Breast epithelium (tissue), 4 donors: ENCODE measurements at regions not wholly inside any gene's neighbourhood (a gene's known extent, or its start where the extent isn't known, plus 50 kb on each side); places are given as distances from the start of the nearest gene placed in this dataset.

ENCODE experiments used
- DNase-seq, 2 donors: peaks; one replicate each; pipeline ENCODE4 v3.0.0-alpha.2; 2019; ENCODE audit warnings: low spot score in 2 of 2
- H3K27ac ChIP-seq, 2 donors: fragments of 200-600 bp; sonication (generic) in 1 of 2; one replicate each; pipeline ENCODE4 v1.5.1; 2016 to 2019; ENCODE audit warnings: mild to moderate bottlenecking in 1 of 2
- H3K27me3 ChIP-seq, 2 donors: fragments of 200-600 bp; sonication (generic) in 1 of 2; one replicate each; pipeline versions ENCODE4 v1.5.1 to v1.6.0; 2017 to 2019; ENCODE audit warnings: control low read depth in 1 of 2, mild to moderate bottlenecking in 1 of 2
- H3K36me3 ChIP-seq: fragments of 200-600 bp; one replicate; pipeline ENCODE4 v1.5.1; 2019
- H3K4me1 ChIP-seq, 2 donors: fragments of 200-600 bp; sonication (generic); one replicate each; pipeline ENCODE4 v1.5.1; 2016 to 2019; ENCODE audit warnings: control low read depth in 1 of 2
- H3K4me3 ChIP-seq, 3 donors: fragments of 200-600 bp; sonication (generic); 1 replicate in 2 of 3; 2 replicates in 1 of 3; pipeline ENCODE4 v1.5.1; 2016 to 2019; ENCODE audit warnings: mild to moderate bottlenecking in 3 of 3, moderate library complexity in 2 of 3
- H3K9me3 ChIP-seq, 2 donors: fragments of 200-600 bp; sonication (generic) in 1 of 2; one replicate each; pipeline ENCODE4 v1.5.1; 2016 to 2019; ENCODE audit warnings: control low read depth in 1 of 2
- POLR2A ChIP-seq: fragments of 450-650 bp; IDR thresholded peaks from one replicate; pipeline ENCODE4 v1.6.1; 2016; ENCODE audit warnings: antibody characterized with exemption, mild to moderate bottlenecking, moderate library complexity
- POLR2AphosphoS5 ChIP-seq, 3 donors: sonication (generic); formaldehyde crosslinking; IDR thresholded peaks; one replicate each; pipeline ENCODE4 v1.6.1; 2017; ENCODE audit warnings: antibody characterized with exemption in 3 of 3
- intact Hi-C: fragments of 100-400 bp; cut with DNase I; formaldehyde crosslinking; loops from one replicate; pipeline ENCODE4 v1.15.1; 2023; ENCODE audit warnings: low total_unique reads
- TF ChIP-seq, protein P1 (sequence below), 3 donors: fragments of 450-650 bp; IDR thresholded peaks; one replicate each; pipeline ENCODE4 v1.5.1; 2016 to 2017; ENCODE audit warnings: antibody characterized with exemption in 3 of 3, mild to moderate bottlenecking in 3 of 3, moderate library complexity in 3 of 3

DNA sequence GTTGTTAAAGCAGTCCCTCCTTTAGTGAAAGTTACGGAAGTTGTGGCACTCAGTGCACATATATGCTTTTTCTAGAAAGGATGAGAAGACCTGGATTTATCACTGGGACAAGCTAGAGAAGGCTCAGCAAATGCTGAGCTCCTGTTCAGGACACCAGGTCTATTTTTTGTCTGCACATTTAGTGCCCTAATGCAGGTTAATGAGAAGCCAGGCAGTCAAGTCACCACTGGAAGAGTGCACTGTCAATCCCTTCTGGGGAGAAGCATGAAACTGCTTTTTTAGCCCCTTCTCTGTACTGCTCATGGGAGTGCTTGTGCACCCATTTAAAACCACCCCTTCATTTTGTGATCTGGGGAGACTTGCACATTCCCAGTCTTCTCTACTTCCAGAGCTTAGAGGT is 624.1 kb upstream of the USP24 start:
- no peak overlapping the region for H3K4me3 ChIP-seq
- intact Hi-C loops, result no loop called here
- no peak overlapping the region for H3K27ac ChIP-seq
- H3K4me1 ChIP-seq, result no peaks in the 10 kb centered on the region
- H3K9me3 ChIP-seq, result no peaks in the 10 kb centered on the region
- H3K27me3 ChIP-seq, result no peaks in the 10 kb centered on the region
- DNase-seq, result no peak
- TF ChIP-seq POLR2A (no peak), POLR2AphosphoS5 (IDR thresholded peaks at IDR 0.05) (no peak)
- TF ChIP-seq, protein P1, sequence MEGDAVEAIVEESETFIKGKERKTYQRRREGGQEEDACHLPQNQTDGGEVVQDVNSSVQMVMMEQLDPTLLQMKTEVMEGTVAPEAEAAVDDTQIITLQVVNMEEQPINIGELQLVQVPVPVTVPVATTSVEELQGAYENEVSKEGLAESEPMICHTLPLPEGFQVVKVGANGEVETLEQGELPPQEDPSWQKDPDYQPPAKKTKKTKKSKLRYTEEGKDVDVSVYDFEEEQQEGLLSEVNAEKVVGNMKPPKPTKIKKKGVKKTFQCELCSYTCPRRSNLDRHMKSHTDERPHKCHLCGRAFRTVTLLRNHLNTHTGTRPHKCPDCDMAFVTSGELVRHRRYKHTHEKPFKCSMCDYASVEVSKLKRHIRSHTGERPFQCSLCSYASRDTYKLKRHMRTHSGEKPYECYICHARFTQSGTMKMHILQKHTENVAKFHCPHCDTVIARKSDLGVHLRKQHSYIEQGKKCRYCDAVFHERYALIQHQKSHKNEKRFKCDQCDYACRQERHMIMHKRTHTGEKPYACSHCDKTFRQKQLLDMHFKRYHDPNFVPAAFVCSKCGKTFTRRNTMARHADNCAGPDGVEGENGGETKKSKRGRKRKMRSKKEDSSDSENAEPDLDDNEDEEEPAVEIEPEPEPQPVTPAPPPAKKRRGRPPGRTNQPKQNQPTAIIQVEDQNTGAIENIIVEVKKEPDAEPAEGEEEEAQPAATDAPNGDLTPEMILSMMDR (IDR thresholded peaks at IDR 0.05), result no peak
- no peaks in the 10 kb centered on the region for H3K36me3 ChIP-seq

DNA sequence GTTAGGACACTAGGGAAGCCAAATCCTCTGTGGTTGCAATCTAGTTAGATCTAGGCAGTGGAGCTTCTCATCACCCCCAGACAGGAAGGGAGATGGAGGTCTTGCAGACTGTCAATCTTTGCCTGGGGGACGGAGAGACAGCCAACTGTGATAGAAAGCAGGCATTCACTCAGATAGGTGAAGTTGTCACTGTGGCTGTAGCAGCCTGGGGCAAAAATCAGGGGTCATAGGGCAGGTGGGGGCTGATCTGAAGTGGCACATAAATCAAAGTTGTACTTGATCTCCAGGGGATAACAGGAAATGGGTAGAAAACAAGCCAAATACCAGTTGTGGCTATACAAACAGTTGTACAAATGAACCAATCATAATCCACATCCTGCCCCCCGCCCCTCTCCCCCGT is 620.9 kb upstream of the USP24 start:
- H3K9me3 ChIP-seq, result no peaks in the 10 kb centered on the region
- H3K4me3 ChIP-seq, result no peak overlapping the region
- TF ChIP-seq POLR2A, result no peak
- TF ChIP-seq, protein P1 (IDR thresholded peaks at IDR 0.05), result no peak
- TF ChIP-seq POLR2AphosphoS5 (IDR thresholded peaks at IDR 0.05), result no peak
- intact Hi-C loops, result no loop called here
- H3K27ac ChIP-seq, result no peak overlapping the region
- no peaks in the 10 kb centered on the region for H3K36me3 ChIP-seq
- H3K4me1 ChIP-seq, result no peaks in the 10 kb centered on the region
- no peak for DNase-seq
- H3K27me3 ChIP-seq, result no peaks in the 10 kb centered on the region

DNA sequence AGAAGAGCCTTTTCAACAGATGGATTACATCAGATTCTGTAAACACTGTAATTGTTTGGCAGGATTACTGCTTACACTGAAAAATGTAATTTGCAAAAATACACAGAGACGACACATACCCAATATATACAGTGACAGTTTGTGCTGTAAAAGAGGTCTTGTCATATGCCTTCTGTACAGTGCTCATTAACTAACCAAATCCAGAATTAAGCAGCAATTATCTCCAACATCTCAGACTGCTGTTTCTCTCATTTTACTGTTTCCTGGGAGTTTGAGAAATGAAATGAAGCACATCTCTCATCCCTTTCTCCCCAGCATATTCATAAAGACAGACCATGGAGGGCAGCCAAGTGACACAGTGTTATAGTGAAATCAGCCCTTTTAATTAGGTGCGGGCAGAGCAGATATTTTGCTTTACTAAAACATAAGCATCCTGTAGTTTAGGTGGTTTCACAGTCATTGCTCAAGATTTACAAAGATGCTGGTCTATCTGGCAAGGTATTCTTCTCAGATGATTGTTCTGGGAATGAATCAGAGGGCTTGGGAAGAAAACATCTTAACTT is 618.4 kb upstream of the USP24 start:
- H3K4me1 ChIP-seq, result no peaks in the 10 kb centered on the region
- H3K9me3 ChIP-seq, result no peaks in the 10 kb centered on the region
- no peaks in the 10 kb centered on the region for H3K27me3 ChIP-seq
- peak overlapping the region in 1 of 2 donors; percentile 25 for H3K27ac ChIP-seq
- TF ChIP-seq POLR2A (no peak), POLR2AphosphoS5 (IDR thresholded peaks at IDR 0.05) (no peak)
- TF ChIP-seq, protein P1 (IDR thresholded peaks at IDR 0.05), result no peak
- no peaks in the 10 kb centered on the region for H3K36me3 ChIP-seq
- H3K4me3 ChIP-seq, result no peak overlapping the region
- DNase-seq, result no peak
- intact Hi-C loops, result no loop called here

DNA sequence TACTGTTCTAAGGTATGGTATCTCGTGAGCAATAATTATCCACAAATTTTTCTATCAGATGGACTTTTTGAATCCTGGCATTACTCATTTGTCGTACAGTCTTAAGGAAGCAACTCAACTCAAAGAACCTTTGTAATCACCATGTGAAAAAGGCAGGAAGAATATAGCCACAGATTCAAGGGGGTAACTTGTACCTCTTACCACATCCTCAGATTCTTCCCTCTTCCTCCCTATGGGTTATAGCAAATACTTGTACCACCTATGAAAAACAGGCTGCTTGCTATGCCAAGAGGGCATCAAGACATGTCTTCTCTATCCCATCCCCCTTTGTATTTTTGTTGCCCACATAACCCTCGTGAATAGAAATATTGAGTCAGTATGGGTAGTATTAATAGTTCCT is 616.6 kb upstream of the USP24 start:
- no peaks in the 10 kb centered on the region for H3K36me3 ChIP-seq
- no peaks in the 10 kb centered on the region for H3K27me3 ChIP-seq
- H3K4me1 ChIP-seq, result no peaks in the 10 kb centered on the region
- no peaks in the 10 kb centered on the region for H3K9me3 ChIP-seq
- TF ChIP-seq POLR2AphosphoS5 (IDR thresholded peaks at IDR 0.05), result no peak
- TF ChIP-seq, protein P1 (IDR thresholded peaks at IDR 0.05), result no peak
- no peak for TF ChIP-seq POLR2A
- no peak for DNase-seq
- intact Hi-C loops, result no loop called here
- no peak overlapping the region for H3K27ac ChIP-seq
- H3K4me3 ChIP-seq, result no peak overlapping the region

DNA sequence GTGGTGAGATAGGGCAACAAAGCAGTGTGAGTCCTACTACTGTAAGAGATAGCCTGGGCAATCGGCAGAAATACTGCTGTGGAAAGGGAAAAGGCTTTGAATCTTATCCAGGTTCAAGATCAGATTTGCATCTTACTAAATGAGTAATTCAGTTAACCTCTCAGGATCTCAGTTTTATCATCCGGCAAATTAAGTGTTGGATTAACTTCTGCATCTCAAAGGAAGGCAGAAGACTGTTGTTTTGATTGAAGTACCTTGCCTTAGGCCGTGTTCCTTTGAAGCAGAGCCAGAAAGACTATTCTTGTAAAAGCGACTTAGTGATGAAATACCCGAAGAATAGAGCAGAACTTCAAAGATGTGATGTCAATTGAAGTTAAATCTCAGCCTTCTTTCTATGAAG is 612.9 kb upstream of the USP24 start:
- TF ChIP-seq POLR2AphosphoS5 (IDR thresholded peaks at IDR 0.05) (no peak), POLR2A (no peak)
- TF ChIP-seq, protein P1 (IDR thresholded peaks at IDR 0.05), result no peak
- Histone ChIP-seq H3K4me1 (no peaks in the 10 kb centered on the region), H3K4me3 (no peak overlapping the region), H3K9me3 (no peaks in the 10 kb centered on the region), H3K27me3 (no peaks in the 10 kb centered on the region), H3K27ac (peak overlapping the region in 1 of 2 donors; percentile 68), H3K36me3 (no peaks in the 10 kb centered on the region)
- DNase-seq, result peak in 1 of 2 donors; percentile 21
- intact Hi-C loops, result no loop called here
